Astrocyte of the hippocampus (primary cell): ENCODE measurements at regions not wholly inside any gene's neighbourhood (a gene's known extent, or its start where the extent isn't known, plus 50 kb on each side); places are given as distances from the start of the nearest gene placed in this dataset.

Experiments used
- DNase-seq: peaks from one replicate; pipeline ENCODE4 v3.0.0; 2011; ENCODE audit warnings: low read depth, low spot score

GRCh38 chr6:68391953-68392352 lies 243.1 kb upstream of the ADGRB3 start:
- no peak for DNase-seq

DNA sequence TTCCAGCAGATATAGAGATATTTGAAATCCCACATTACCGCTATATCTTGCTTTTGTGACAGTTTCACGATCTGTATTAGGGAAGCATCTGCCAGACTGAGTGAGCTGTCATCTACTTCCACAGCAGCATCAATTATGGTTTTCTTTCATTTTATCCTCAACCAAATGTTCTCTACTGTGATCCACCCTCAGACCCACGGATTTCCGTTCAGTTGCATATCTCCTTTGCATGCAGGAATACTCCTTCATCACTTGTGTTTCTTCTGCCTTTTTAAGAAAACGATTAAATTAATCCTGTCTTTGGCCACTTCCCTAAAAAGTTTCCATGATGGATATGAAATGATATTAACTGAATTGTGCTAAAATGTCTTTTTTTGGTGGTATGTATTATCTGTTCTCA lies 262.1 kb upstream of the ADGRB3 start:
- no peak for DNase-seq

DNA sequence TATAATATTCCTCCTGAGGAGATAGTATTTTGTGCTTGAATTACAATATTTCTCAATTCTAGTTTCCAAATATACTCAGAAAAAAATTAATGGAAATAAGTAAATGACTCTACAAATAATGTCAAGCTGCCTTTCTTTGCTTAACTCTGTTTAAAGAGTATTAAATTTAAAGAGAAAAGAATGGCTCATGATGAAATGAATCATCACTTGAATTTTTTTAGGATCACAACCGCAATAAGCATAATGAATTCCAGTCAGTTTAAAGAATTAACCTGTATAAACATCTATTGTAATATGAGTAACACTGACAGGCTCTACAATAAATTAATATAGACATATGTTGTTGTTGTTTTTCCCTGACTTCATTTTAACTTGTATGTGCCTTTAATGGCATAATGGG lies 266.2 kb upstream of the ADGRB3 start:
- no peak for DNase-seq

DNA sequence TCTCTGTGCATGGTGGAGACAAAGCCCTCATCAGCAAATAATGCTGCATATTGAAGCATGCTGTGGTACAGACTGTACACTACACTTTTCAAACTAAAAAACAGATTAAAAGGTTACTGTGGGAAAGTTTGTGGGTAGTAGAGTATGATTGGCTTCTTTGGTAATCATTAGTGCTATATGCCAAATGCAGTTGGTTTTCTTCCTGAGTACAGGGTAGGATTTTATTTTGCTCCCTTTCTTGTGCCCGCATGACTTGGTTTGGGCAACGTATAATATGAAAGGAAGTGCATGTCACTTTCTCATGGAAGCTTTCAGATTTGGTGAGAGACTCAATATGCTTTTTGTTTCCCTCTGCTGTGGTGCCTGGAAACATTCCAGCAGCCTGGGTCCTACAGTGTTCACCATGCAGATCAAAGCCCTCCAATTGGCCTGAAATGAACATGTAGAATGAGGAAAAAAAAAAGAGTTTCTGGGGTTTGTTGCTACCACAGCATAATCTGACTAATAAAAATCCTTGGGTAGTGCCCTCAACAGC lies 270.7 kb upstream of the ADGRB3 start:
- DNase-seq, result peak; percentile 75

GRCh38 chr6:68343901-68344300 lies 291.2 kb upstream of the ADGRB3 start:
- DNase-seq, result peak; percentile 51

DNA sequence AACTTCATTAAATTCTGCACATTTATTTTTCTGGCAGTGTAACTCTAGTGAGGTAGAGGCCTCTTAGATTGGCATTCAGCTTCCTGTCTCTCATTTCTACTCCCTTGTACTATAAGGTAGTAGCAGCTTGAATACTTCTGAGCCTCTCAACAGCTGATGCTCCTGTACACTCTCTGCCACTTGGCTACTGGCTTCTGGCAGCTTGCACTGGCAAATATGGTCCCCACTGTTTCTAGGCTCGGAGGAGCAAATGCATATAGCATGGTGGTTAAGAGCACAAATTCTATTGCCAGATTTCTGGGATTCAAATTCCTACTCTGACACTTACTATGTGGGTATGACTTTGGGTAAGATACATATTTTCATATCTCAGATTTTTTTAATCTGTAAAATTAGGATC lies 292.8 kb upstream of the ADGRB3 start:
- DNase-seq, result no peak

DNA sequence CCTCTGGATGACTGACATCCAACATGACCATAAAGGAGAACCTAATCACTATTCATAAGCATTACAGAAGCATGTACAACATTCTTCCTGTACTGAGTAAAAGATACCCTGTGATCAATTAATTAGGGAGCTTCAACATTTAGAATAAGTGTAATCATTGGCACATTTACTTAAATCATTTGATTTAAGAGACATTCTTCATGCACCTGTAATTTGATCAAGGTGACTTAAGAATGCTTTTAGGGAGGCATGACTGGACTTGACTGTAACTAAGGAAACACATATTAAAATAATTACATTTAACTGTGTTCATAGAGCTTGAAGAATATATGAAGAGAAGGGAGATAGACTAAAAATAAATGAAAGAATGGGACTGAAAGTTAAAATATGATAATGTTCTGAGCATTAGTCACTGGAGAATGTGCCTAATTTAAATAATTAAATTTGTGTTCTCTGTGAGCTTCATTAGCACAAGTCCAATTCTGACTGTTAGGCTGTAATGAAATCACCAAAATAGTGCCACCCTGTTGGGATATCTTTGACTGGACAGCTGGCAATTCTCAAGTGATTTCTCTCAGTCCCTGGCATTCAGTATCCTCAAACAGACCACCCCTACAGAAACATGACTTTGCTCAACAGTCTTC lies 295.5 kb upstream of the ADGRB3 start:
- DNase-seq, result no peak

- DNase-seq, result peak; percentile 53
Measured at GRCh38 chr6:68333442-68333841, 301.6 kb upstream of the ADGRB3 start.

- no peak for DNase-seq
Measured at GRCh38 chr6:68328156-68328555, 306.9 kb upstream of the ADGRB3 start.

DNA sequence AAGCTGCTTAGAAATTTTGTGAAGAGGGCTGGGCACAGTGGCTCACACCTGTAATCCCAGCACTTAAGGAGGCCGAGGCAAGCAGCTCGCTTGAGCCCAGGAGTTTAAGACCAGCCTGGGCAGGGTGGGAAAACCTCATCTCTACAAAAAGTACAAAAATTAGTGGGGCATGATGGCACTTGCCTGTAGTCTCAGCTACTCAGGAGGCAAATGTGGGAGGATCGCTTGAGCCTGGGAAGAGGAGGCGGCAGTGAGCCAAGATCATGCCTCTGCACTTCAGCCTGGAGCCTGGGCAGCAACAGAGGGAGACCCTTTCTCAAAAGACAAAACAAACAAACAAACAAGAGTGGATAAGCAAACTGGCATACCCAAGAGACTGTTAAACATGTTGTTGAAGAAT lies 308.3 kb upstream of the ADGRB3 start:
- no peak for DNase-seq

DNA sequence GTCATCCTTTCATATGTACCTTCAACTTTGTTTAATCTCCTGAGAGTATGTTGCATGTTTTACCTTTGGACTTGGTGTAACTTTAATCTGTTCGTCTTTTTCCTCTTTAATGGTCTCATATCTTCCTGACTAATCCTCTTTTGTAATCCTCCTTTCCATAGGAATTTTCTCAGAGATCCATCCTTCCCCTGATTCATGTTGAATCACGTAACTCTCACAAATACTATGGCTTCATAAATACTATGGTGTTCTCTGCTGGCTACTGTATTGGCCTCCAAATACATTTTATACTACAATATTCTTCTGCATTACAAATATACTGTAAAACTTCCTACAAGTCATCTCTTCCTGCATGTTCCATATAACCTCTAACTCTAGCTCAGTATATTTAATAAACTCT lies 317.7 kb upstream of the ADGRB3 start:
- no peak for DNase-seq

DNA sequence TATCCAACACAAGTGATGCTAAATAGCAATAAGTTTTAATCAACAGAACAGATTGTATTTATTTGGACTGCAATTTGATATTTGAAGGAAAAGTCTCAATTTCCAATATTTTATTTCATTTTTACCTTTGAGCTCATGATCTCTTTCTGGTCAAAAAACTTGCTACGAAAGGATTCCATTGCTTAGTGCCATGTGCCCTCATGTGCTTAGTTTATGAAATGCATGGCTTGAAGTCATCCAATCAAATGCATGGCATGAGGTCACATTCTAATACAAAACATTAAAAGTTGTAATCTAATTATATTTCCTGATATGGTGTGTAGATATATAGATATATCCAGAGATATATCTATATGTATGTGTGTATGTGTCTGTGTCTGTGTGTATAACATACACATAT lies 321.2 kb upstream of the ADGRB3 start:
- peak; percentile 42 for DNase-seq

DNA sequence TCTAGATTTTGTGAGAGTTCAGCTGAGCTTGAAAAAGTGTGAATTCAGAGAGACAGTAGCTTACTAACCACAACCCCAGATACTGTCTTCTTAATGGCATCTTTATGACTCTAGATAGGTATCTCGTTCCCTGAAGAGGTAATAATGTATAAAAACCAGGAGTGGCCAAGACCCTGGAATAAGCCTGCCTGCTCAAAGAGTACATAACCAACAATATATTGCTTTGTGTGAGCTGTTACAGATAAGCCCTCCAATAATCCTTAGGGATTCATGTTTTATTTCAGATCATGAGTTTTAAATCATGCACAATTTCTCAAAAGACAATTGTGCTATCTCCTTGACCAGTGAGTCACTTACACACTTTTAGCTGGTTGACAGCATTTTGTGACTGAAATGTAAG lies 327.8 kb upstream of the ADGRB3 start:
- no peak for DNase-seq

GRCh38 chr6:68296126-68296525 lies 339.0 kb upstream of the ADGRB3 start:
- DNase-seq, result peak; percentile 81

- DNase-seq, result no peak
Measured at GRCh38 chr6:68282646-68283045, 352.4 kb upstream of the ADGRB3 start.

GRCh38 chr6:68279793-68280557 lies 355.1 kb upstream of the ADGRB3 start:
- DNase-seq, result peak; percentile 76

- no peak for DNase-seq
Measured at GRCh38 chr6:68273297-68273696, 361.8 kb upstream of the ADGRB3 start.

DNA sequence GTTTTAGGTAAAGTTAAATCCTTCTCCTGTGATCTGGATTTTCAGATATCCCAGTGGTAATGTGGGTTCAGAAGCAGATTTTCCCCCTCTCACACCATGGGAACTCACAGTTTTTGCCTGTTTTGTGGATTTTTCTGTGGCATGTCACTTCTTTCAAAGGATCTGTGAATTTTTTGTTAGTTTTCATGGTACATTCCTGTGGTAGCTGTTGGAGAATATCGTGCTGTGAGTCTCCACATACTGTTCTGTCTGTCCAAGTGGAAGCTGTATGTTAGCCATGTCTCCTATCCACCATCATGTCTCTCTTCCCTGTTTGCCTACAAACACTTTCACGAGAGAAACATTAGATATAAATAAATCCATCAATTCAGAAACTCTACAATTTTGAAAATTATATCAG lies 378.7 kb upstream of the ADGRB3 start:
- peak; percentile 70 for DNase-seq

DNA sequence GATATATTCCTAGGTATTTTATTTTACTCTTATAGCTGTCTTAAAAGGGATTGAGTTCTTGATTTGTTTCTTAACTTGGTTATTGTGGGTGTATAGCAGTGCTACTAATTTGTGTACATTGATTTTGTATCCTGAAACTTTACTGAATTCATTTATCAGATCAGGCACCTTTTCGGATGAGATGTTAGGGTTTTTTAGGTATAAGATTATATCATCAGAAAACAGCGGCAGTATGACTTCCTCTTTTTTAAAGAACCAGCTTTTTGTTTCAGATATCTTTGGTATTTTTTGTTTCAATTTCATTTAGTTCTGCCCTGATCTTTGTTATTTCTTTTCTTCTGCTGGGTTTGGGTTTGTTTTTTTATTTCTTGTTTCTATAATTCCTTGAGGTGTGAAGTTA lies 382.4 kb upstream of the ADGRB3 start:
- no peak for DNase-seq

GRCh38 chr6:68247782-68248181 lies 387.3 kb upstream of the ADGRB3 start:
- peak; percentile 28 for DNase-seq

- no peak for DNase-seq
Measured at GRCh38 chr6:68240726-68241125, 394.4 kb upstream of the ADGRB3 start.

DNA sequence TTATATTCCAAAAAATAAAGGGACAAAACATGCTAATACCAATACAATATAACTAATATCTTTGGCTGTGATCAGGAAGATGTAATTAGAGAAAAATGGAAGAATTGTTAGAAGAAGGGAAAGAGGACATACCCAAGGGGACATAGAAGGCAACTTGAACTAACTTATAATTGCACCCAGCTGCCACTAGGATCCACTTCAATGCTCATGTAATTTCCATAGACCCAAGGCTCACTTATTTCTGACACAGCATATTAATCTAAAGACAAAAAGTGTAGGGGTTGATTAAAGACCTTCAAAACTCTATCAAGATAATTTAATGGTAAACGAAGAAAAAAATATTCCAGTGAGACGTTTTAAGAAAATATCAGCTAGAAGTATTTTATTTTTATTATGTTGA lies 396.0 kb upstream of the ADGRB3 start:
- DNase-seq, result no peak

GRCh38 chr6:68238097-68238601 lies 396.9 kb upstream of the ADGRB3 start:
- DNase-seq, result peak; percentile 62
